ENCODE measurements at regions not wholly inside any gene's neighbourhood (a gene's known extent, or its start where the extent isn't known, plus 50 kb on each side); places are given as distances from the start of the nearest gene placed in this dataset.
"Not testable (repeated sequence)": the region's sequence is repeated elsewhere in the genome, so short reads cannot be mapped to it uniquely, and the experiment has no call there.

DNA sequence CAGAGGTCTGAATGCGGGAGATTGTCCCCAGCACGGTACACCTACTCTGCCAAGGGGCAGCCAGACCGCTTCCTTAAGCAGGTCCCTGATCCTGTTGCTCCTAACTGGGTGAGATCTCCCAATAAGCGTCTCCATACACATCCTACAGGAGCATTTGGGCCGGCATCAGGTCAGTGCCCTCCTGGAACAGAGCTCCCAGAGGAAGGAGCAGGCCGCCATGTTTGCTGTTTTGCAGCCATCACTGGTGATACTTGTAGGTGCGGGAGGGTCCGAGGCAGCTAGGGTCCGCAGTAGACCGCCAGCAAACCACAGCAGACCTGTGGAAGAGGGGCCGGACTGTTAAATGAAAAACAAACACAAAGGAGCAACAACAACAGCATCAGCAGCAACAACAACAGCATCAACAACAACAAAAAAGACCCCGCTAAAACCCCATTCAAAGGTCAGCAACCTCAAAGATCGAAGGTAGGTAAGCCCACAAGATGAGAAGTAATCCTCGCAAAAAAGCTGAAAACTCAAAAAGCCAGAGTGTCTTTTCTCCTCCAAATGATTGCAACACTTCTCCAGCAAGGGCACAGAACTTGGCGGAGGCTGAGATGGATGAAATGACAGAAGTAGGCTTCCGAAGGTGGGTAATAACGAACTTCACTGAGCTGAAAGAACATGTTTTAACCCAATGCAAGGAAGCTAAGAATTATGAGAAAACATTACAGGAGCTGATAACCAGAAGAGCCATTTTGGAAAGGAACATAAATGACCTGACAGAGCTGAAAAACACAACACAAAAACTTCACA is 79.0 kb upstream of the CDH7 start:
- DNase-seq = no peak

GRCh38 chr18:65670145-65670544 is 80.7 kb upstream of the CDH7 start:
- DNase-seq = not testable (repeated sequence)

DNA sequence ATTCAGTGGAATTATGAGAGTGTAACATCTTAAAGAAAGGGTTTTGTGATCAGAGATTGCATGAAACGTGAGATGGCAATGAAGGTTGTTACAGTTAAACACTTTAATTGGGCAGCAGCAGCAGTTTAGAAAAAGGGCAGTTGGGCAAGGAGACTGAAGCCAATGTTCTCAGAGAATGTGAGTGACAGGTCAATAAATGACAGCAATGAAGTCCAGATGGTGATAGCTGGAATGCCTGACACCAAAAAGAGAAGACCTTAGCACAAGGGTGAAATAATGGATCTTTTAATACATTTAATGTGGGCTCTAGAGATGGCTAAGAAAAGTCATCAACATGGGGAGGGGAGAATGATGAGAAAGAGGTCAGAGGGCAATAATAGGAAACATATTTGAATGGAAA is 89.4 kb upstream of the CDH7 start:
- no peak for DNase-seq

DNA sequence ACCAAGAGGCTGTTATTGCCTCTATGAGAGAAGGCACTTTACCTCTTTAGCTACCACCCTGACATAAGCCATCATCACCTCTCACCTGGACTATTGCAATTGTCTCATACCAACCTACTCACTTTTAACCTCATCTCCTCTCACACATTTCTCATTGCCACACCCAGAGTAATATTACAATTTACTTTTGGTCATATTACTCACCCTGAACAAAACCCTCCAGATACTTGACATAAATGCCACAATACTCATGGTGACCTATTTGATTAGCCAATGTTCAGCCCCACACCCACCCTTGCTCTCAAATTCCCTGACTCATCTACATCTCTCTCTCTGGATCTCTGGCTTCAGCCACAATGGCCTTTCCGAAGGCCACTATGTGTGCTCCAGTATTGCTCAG is 90.9 kb upstream of the CDH7 start:
- DNase-seq = no peak

DNA sequence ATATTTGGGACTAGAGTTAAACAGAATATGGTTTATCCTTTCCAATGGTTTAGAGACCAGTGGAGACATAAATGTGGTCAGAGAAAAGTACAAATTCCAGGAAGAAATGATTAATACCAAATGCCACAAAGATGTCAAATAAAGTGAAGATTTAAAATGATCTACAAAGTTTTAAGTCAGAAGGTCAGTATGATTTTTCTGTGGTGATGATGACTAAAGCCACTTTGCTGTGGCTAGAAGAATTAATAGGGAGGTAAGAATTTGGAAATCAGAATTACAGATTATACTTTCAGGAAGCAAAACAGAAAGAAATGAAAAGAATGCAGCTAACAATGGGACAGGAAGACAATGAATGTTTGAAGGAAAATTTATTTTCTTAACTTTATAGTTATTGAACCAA is 91.5 kb upstream of the CDH7 start:
- no peak for DNase-seq

DNA sequence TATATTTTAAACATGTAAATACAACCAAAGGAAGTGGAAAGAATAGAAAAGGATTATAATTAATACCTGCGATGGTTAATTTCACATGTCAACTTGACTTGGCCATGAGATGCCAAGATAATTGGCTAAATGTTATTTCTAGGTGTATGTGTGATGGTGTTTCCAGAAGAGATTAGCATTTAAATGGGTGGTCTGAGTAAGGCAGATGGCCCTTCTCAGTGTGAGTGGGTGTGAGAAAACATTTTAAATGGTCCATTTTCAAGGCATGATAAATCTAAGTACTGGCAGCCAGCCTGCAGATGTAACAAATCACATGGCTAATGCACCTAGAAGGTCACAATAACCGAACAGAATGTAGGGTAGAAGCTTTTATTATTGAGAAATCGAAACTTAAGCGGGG is 99.6 kb upstream of the CDH7 start:
- no peak for DNase-seq

DNA sequence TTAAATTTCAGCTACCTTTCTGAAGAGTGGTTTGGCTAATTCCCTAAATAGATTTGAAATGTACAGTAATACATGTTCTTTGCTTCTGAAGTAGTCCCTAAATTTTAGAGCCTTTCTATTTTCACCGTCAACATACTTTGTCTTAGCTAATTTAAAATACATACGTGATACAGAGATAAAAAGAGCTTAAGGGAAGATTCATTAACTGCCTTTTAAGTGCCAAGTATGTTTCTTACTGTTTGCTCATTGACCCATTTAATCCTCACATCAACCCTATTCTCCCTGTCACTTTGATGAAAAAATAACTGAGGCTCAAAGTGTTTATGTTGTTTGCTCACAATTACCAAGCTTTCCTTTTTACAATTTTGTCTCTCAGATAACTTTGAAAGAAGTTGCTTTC is 118.6 kb upstream of the CDH7 start:
- no peak for DNase-seq

DNA sequence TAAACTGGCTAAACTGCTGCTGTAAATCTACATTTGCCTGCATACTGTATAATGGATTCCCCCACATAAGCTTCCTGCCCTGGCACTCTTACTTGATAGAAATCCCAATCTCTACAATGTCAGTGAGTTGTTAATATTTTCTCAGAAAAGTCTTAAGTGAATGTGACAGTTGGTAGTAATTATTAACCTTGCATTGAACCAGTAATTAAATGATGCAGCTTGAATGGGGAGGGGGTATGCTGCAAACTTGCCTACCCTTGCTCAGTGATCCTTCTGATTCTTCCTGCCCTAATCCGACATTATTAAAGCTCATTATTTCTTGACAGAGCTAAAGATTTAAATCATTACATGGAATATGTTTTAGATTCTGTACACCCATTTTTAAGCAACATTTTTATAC is 119.0 kb upstream of the CDH7 start:
- no peak for DNase-seq

- DNase-seq = no peak
Measured at GRCh38 chr18:65628390-65628789, 122.4 kb upstream of the CDH7 start.

- DNase-seq = no peak
Measured at GRCh38 chr18:65623676-65624075, 127.1 kb upstream of the CDH7 start.

- no peak for DNase-seq
Measured at GRCh38 chr18:65622436-65622835, 128.4 kb upstream of the CDH7 start.

GRCh38 chr18:65620076-65620696 is 130.6 kb upstream of the CDH7 start:
- DNase-seq = no peak

- DNase-seq = no peak
Measured at GRCh38 chr18:65610939-65611338, 139.9 kb upstream of the CDH7 start.

- no peak for DNase-seq
Measured at GRCh38 chr18:65608471-65608870, 142.3 kb upstream of the CDH7 start.

DNA sequence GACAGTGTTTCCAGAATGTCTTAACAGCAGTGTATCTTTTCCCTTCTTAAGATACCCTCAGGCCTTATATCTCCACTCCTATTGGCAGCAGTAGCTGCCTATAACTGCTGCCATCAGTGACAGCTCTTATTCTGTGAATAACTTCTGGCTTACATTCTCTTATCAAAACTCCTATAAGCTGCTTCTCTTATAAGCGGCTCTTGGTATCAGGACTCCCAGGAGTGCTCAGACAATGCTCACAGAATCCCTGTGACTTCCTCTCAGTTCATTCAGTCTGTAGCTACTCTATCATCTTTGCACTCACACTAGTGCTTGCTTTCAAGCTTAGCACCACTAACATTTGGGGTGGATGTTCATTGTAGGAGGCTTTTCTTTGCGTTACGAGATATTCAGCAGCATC is 143.7 kb upstream of the CDH7 start:
- no peak for DNase-seq

- DNase-seq = no peak
Measured at GRCh38 chr18:65606551-65607130, 144.2 kb upstream of the CDH7 start.

GRCh38 chr18:65605352-65605751 is 145.5 kb upstream of the CDH7 start:
- DNase-seq = not testable (repeated sequence)

- DNase-seq = no peak
Measured at GRCh38 chr18:65601775-65602174, 149.0 kb upstream of the CDH7 start.

DNA sequence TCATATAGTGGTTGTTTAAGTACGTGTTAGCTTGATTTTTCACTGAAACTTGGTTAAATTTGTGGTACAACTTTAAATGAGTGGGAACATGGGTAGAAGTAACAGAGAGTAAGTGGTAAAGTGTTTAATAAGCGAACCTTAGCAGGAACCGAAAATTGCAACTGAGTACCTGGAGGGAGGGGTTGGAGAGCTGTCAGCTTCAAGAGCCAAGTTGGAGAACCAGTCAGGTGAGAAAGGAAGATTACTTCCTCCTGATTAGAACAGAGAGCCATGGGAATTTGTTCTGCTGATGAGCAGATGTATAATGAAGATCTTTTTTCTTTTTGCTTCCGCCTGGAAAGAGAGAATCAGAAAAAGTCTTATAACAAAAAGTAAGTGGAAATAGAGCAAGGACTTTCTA is 158.4 kb upstream of the CDH7 start:
- no peak for DNase-seq

- DNase-seq = no peak
Measured at GRCh38 chr18:65587491-65587890, 163.3 kb upstream of the CDH7 start.

- DNase-seq = not testable (repeated sequence)
Measured at GRCh38 chr18:65582094-65582493, 168.7 kb upstream of the CDH7 start.

GRCh38 chr18:65568866-65569265 is 181.9 kb upstream of the CDH7 start:
- DNase-seq = no peak

GRCh38 chr18:65567372-65567771 is 183.4 kb upstream of the CDH7 start:
- peak; percentile 65 for DNase-seq

- DNase-seq = no peak
Measured at GRCh38 chr18:65548316-65548715, 202.5 kb upstream of the CDH7 start.
